ENCODE measurements at regions not wholly inside any gene's neighbourhood (a gene's known extent, or its start where the extent isn't known, plus 50 kb on each side); places are given as distances from the start of the nearest gene placed in this dataset.

DNA sequence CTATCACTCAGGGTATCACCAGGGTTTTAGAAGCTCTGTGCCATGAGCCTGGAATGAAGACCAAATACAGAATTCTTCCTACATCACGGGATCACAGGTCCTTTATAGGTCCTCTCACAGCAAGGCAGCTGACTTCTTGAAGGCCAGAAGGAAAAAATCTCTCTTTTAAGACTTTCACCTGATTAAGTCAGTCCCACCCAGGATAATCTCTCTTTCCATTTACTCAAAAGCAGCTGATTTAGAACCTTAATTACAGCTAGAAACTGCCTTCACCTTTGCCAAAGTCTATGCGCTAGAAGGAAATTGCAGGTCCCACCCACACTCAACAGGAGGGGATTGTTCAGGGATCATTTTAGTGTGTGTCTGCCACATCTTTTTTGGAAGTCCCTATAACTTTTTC, 135.1 kb downstream of the RAB11FIP2 start:
- H3K27me3 ChIP-seq (ENCODE audit: insufficient read depth), result no peaks in the 10 kb centered on the region
- H3K4me1 Mint-ChIP-seq, result no peaks in the 10 kb centered on the region
- no peaks in the 10 kb centered on the region; the same call in 2 of the 3 replicates for H3K9me3 Mint-ChIP-seq
- H3K4me3 ChIP-seq, result no peak overlapping the region
- no peak for TF ChIP-seq NANOG (IDR thresholded peaks at IDR 0.05; ENCODE audit: borderline replicate concordance)
- no peak for TF ChIP-seq STAT1 (IDR thresholded peaks at IDR 0.05; ENCODE audit: unreplicated experiment)
- no peak for TF ChIP-seq ETS1 (IDR thresholded peaks at IDR 0.05)
- no peak for TF ChIP-seq EZH2 (IDR thresholded peaks at IDR 0.05; ENCODE audit: low read depth, unreplicated experiment)
- TF ChIP-seq, protein P1, sequence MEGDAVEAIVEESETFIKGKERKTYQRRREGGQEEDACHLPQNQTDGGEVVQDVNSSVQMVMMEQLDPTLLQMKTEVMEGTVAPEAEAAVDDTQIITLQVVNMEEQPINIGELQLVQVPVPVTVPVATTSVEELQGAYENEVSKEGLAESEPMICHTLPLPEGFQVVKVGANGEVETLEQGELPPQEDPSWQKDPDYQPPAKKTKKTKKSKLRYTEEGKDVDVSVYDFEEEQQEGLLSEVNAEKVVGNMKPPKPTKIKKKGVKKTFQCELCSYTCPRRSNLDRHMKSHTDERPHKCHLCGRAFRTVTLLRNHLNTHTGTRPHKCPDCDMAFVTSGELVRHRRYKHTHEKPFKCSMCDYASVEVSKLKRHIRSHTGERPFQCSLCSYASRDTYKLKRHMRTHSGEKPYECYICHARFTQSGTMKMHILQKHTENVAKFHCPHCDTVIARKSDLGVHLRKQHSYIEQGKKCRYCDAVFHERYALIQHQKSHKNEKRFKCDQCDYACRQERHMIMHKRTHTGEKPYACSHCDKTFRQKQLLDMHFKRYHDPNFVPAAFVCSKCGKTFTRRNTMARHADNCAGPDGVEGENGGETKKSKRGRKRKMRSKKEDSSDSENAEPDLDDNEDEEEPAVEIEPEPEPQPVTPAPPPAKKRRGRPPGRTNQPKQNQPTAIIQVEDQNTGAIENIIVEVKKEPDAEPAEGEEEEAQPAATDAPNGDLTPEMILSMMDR (conservative IDR thresholded peaks at IDR 0.05; ENCODE audit: low read depth in 2 of 2), result no peak
- no peak for TF ChIP-seq JUNB (IDR thresholded peaks at IDR 0.05; ENCODE audit: unreplicated experiment)
- TF ChIP-seq, protein P2, sequence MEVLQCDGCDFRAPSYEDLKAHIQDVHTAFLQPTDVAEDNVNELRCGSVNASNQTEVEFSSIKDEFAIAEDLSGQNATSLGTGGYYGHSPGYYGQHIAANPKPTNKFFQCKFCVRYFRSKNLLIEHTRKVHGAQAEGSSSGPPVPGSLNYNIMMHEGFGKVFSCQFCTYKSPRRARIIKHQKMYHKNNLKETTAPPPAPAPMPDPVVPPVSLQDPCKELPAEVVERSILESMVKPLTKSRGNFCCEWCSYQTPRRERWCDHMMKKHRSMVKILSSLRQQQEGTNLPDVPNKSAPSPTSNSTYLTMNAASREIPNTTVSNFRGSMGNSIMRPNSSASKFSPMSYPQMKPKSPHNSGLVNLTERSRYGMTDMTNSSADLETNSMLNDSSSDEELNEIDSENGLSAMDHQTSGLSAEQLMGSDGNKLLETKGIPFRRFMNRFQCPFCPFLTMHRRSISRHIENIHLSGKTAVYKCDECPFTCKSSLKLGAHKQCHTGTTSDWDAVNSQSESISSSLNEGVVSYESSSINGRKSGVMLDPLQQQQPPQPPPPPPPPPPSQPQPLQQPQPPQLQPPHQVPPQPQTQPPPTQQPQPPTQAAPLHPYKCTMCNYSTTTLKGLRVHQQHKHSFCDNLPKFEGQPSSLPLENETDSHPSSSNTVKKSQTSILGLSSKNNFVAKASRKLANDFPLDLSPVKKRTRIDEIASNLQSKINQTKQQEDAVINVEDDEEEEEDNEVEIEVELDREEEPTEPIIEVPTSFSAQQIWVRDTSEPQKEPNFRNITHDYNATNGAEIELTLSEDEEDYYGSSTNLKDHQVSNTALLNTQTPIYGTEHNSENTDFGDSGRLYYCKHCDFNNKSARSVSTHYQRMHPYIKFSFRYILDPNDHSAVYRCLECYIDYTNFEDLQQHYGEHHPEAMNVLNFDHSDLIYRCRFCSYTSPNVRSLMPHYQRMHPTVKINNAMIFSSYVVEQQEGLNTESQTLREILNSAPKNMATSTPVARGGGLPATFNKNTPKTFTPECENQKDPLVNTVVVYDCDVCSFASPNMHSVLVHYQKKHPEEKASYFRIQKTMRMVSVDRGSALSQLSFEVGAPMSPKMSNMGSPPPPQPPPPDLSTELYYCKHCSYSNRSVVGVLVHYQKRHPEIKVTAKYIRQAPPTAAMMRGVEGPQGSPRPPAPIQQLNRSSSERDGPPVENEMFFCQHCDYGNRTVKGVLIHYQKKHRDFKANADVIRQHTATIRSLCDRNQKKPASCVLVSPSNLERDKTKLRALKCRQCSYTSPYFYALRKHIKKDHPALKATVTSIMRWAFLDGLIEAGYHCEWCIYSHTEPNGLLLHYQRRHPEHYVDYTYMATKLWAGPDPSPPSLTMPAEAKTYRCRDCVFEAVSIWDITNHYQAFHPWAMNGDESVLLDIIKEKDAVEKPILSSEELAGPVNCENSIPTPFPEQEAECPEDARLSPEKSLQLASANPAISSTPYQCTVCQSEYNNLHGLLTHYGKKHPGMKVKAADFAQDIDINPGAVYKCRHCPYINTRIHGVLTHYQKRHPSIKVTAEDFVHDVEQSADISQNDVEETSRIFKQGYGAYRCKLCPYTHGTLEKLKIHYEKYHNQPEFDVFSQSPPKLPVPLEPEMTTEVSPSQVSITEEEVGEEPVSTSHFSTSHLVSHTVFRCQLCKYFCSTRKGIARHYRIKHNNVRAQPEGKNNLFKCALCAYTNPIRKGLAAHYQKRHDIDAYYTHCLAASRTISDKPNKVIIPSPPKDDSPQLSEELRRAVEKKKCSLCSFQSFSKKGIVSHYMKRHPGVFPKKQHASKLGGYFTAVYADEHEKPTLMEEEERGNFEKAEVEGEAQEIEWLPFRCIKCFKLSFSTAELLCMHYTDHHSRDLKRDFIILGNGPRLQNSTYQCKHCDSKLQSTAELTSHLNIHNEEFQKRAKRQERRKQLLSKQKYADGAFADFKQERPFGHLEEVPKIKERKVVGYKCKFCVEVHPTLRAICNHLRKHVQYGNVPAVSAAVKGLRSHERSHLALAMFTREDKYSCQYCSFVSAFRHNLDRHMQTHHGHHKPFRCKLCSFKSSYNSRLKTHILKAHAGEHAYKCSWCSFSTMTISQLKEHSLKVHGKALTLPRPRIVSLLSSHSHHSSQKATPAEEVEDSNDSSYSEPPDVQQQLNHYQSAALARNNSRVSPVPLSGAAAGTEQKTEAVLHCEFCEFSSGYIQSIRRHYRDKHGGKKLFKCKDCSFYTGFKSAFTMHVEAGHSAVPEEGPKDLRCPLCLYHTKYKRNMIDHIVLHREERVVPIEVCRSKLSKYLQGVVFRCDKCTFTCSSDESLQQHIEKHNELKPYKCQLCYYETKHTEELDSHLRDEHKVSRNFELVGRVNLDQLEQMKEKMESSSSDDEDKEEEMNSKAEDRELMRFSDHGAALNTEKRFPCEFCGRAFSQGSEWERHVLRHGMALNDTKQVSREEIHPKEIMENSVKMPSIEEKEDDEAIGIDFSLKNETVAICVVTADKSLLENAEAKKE (CRISPR knock-in tag; IDR thresholded peaks at IDR 0.05), result no peak
- no peak for TF ChIP-seq CREB1 (CRISPR knock-in tag; IDR thresholded peaks at IDR 0.05; ENCODE audit: low read depth)
- no peak for TF ChIP-seq REST (IDR thresholded peaks at IDR 0.05; ENCODE audit: unreplicated experiment)
- TF ChIP-seq ZNF114 (CRISPR knock-in tag; IDR thresholded peaks at IDR 0.05), result no peak
- TF ChIP-seq EZH2phosphoT487 (IDR thresholded peaks at IDR 0.05; ENCODE audit: unreplicated experiment), result no peak
- TF ChIP-seq ZNF331 (CRISPR knock-in tag; IDR thresholded peaks at IDR 0.05; ENCODE audit: low read depth), result no peak
- no peak for TF ChIP-seq POLR2AphosphoS5 (IDR thresholded peaks at IDR 0.05; ENCODE audit: low read depth)
- no peaks in the 10 kb centered on the region for H3F3A ChIP-seq (replicated peaks; ENCODE audit: low read depth)
- ATAC-seq, result no peak
- no peaks in the 10 kb centered on the region for H3K36me3 ChIP-seq (ENCODE audit: insufficient read depth)
- H3K4me1 ChIP-seq (ENCODE audit: insufficient read depth), result no peaks in the 10 kb centered on the region
- no peak overlapping the region for H2AFZ ChIP-seq
- H3K27me3 Mint-ChIP-seq (ENCODE audit: insufficient read depth, low read depth, poor library complexity), result peaks cover 1% of the 10 kb centered on the region
- H3K79me2 ChIP-seq (replicated peaks; ENCODE audit: insufficient read depth), result no peaks in the 10 kb centered on the region
- H3K4me3 Mint-ChIP-seq, result no peak overlapping the region
- DNase-seq (ENCODE audit: low spot score), result no peak
- H4K20me1 ChIP-seq (replicated peaks; ENCODE audit: insufficient read depth), result no peaks in the 10 kb centered on the region
- no peak overlapping the region for H3K27ac ChIP-seq (ENCODE audit: low read depth)
- H3K36me3 Mint-ChIP-seq (ENCODE audit: low read depth), result no peaks in the 10 kb centered on the region
- H3K4me2 ChIP-seq, result no peak overlapping the region
- no peak overlapping the region for H3K27ac Mint-ChIP-seq
- peaks cover 4% of the 10 kb centered on the region; the same call in 1 of the 2 replicates for H3K9me2 ChIP-seq (ENCODE audit: insufficient read depth)

Data from GM23338 (cell line).